CD4-positive, alpha-beta T cell treated with Interleukin-12 subunit alpha and Interleukin-12 subunit beta, for 1 hour (primary cell): ENCODE measurements at regions not wholly inside any gene's neighbourhood (a gene's known extent, or its start where the extent isn't known, plus 50 kb on each side); places are given as distances from the start of the nearest gene placed in this dataset.
"Not testable (repeated sequence)": the region's sequence is repeated elsewhere in the genome, so short reads cannot be mapped to it uniquely, and the experiment has no call there.

Experiments
- DNase-seq: peaks from one replicate; pipeline ENCODE4 v3.0.0-alpha.2; 2020

DNA sequence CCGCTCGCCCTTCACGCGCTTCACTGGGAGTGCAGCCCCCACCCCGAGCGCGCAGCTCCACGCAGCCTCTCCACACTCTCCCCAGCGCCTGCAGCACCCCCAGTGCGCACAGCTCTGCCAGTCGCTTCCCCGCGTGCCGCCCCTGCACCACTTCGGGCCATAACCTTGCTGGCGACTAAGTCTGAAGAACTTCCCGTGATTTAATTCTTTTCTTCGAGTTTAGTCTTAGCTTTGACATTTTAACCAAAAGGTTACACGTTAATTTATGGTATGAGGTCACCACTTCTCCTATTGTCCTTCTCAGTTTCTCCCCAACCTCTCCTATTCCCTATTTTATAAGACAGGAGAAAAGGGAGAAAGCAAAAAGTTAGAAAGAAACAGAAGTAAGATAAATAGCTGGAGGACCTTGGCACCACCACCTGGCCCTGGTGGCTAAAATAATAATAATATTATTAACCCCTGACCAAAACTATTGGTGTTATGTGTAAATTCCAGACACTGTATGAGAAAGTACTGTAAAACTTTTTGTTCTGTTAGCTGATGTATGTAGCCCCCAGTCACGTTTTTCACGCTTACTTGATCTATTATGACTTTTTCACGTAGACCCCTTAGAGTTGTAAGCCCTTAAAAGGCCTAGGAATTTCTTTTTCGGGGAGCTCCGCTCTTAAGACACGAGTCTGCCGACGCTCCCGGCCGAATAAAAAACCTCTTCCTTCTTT is 129.2 kb downstream of the KBTBD2 start:
- not testable (repeated sequence) for DNase-seq

DNA sequence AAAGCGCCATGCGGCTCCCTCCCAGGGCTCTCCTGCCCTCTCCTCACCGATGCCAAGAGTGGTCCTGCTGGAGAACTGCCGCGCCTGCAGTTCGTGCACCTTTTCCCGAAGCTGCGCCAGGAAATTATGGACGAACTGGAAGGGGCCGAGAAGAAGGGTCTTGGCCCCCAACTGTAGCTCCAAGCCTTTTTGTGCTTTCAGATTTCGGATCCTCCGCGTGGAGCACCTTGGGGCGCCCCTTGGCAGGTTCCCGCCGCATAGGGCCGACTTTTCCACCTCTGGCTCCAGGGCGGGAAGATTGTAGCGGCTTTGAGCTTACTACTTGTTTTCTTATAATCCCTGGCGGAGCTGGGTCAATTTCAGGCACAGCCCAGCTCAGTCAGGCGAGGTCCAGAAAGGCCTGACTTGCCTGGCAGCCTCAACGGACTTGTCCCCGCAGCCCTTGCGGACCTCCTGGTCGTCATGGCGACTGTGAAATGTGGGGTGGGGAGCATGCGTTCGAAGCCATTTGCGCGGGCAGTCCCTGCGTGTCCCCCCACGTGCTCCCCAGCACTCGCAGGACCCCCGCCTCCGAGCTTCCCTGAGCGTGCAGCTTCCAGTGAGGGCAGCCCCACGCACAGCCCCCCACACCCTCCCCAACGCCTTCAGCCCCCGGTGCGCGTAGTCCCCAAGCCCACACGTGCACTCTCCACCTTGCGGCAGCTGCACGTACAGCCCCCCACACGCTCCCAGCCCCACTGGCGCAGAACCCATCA is 129.9 kb downstream of the KBTBD2 start:
- DNase-seq, result no peak

GRCh38 chr7:32760755-32761154 is 130.8 kb downstream of the KBTBD2 start:
- not testable (repeated sequence) for DNase-seq

DNA sequence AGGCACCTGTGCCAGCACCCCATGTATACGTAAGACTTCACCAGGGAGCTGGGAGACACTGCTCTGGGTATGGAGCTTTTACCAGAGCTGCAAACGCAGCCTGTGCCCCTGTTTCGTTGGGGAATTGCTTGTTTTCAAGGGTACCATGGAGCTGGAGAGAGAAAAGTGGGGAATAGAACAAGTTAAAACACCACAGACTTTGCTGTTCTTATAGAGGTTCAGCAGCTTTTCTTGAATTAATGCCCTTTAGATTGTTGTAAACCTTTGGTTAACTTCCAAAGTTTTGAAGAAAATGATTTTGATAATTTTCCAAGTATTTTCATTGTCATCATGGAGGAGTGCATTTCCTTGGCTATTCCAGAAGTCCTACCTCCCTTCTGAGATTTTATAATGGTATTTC is 131.7 kb downstream of the KBTBD2 start:
- DNase-seq, result not testable (repeated sequence)

GRCh38 chr7:32753872-32754271 is 137.7 kb downstream of the KBTBD2 start:
- DNase-seq, result not testable (repeated sequence)

DNA sequence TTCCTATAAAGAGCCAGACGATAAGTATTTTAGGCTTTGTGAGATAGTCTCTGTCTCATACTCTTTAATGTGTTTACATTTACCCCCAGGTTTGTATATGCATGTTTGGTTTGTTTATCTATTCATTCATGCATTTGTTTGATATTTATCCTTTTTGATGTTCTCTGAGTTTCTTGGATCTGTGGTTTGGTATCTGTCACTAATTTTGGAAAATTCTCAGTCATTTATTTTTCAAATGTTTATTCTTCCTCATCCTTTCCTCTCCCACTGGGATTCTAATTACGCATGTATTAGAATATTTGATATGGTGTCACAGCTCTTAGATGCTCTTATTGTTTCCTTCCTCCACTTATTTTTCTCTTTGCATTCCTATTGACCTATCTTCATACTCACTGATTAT is 143.2 kb downstream of the KBTBD2 start:
- not testable (repeated sequence) for DNase-seq

GRCh38 chr7:32747443-32748148 is 144.0 kb downstream of the KBTBD2 start:
- DNase-seq, result not testable (repeated sequence)

DNA sequence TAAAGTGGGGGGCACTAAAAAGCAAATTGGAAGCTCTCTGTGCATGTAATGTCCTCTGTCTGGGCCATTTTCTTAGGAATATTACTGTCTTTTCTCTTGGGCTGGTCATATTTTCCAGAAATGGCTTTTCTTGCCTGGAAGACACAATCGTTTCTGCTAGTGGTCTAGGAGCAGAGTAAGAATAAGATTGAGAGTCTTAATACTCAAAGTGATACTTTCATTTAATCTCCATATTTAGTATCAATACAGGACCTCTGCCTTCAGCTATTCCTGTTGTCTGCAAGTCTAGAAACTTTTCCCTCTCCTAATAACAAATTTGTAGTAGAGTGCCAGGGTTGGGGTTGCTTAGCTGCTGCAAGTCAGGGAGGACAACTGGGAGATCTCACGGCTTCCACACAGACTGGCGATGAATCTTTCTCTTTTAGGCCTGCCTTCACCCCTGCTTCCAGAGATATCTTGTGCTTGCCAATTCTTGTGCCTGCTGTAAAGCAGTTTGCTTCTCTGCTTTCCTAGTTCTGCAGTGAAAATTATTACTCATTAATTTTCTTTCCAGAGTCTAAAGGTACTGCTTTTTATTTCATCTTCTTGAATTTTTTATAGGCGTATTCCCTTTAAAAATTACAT is 149.6 kb downstream of the KBTBD2 start:
- DNase-seq, result not testable (repeated sequence)

DNA sequence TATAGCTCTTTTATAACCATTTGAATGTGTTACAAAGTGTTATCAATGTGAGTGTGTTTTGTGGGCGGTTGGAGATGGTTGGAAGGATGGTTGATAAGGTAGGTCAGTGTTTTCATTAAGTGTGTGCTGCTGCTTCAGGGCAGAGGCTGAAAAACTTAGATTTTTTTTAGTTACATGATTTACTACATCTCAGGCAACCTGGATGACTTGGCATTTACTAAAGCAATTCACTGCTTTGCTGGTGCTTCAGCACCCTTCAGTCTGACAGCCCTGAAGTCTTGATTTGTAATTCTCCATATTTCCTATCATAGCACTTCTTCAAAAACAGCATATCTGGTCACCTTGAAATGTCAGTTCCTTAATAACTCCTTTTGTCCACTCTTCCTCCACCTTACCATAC is 151.8 kb downstream of the KBTBD2 start:
- DNase-seq, result not testable (repeated sequence)

GRCh38 chr7:32738390-32738789 is 153.2 kb downstream of the KBTBD2 start:
- not testable (repeated sequence) for DNase-seq

DNA sequence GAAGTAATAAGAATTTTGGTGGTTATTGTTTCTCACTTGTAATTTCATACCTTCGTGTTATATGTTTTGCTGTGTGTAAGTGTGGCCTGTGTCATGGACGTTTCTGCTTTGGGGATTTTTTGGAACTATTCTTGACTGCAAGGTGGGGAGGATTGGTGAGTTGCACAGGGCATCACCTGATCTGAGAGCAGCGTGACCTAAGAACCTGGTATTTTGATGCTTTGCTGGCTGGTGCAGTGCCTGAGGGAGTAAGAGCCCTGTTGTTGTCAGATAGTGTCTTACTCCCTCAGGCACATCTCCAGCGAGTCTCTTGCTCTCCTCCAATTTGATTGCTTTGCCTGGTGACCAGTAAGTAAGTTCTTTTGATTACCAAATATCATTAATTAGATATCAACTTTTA is 158.8 kb downstream of the KBTBD2 start:
- not testable (repeated sequence) for DNase-seq

DNA sequence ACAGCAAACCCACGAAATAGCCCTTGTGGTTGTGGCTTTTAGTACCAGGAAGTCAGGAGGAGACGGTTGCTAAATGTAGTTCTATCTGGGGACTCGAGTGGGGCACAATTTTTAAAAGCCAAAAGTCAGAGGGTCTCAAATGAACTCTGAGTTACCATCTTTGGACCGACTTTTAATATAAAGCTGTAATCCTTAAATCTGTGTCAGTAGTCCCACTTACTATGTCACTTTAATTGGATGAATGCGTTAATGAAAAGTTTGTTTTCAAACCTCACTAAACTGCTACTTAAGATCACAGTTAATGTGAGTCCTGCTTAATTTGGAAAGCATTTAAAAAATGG is 162.3 kb downstream of the KBTBD2 start:
- not testable (repeated sequence) for DNase-seq

GRCh38 chr7:32728412-32729334 is 162.9 kb downstream of the KBTBD2 start:
- peak; percentile 27 for DNase-seq

- peak; percentile 12 for DNase-seq
Measured at GRCh38 chr7:32727483-32728411, 163.8 kb downstream of the KBTBD2 start.

DNA sequence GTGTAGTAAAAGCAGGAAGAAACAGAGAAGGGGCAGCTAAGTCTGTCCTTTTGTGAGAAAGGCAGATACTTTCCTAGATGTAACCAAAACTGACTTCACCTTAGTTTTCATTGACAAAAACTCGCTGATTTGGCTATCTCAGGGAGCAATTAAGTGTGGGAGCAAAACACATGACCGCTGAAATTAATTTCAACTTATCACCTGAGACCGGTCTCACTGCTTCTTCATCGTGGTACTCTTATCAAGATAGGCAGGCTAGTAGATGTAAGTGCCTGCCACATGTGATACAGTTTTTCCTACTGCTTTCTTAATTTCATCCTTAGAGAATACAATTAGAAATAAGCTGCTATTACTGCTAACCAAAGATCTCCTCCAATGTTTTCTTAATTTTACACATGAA is 168.7 kb downstream of the KBTBD2 start:
- DNase-seq, result not testable (repeated sequence)

GRCh38 chr7:32694182-32694581 is 197.4 kb downstream of the KBTBD2 start:
- no peak for DNase-seq

GRCh38 chr7:32691965-32692815 is 196.9 kb downstream of the AVL9 start:
- DNase-seq, result peak; percentile 5

DNA sequence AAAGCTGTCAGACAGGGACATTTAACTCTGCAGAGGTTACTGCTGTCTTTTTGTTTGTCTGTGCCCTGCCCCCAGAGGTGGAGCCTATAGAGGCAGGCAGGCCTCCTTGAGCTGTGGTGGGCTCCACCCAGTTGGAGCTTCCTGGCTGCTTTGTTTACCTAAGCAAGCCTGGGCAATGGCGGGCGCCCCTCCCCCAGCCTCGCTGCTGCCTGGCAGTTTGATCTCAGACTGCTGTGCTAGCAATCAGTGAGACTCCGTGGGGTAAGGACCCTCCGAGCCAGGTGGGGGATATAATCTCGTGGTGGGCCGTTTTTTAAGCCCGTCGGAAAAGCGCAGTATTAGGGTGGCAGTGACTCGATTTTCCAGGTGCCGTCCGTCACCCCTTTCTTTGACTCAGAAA is 192.8 kb downstream of the AVL9 start:
- DNase-seq, result not testable (repeated sequence)

DNA sequence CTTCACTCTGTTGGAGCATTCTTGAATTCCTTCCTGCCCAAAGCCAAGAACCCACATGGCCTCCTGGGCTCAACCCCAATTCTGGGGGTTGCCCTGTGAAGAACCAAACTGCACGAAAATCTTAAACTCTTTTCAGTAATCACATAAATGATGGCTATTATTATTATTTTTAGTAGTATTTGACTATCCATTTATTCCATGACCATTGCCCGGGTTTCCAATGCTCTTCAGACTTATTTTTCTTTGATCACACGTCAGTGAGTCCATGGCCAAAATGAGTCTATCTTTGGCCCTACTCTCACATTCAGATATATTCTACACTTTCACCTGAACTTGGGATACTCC is 185.9 kb downstream of the AVL9 start:
- no peak for DNase-seq
